ENCODE measurements at regions not wholly inside any gene's neighbourhood (a gene's known extent, or its start where the extent isn't known, plus 50 kb on each side); places are given as distances from the start of the nearest gene placed in this dataset.

DNA sequence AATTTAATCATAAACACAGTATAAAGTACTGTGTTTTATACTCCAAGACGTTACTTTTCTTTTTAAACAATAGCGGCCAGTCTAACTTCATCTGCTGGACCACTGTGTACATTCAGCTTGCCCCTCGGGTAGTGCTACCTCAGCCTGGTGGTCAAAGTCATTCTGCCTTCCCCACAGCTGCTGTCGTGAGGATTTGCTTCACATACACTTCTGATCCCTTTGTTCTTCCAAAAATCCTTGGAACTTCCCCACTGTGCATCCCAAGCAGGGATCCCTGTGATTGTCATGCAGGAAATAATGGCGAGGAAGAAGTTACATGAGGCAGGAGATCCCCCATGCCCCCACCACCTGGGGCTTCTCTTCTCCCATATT lies 234.9 kb upstream of the STARD13 start:
- DNase-seq, result no peak

- DNase-seq, result peak; percentile 31
Observed at GRCh38 chr13:33524086-33524485, 238.5 kb upstream of the STARD13 start.

DNA sequence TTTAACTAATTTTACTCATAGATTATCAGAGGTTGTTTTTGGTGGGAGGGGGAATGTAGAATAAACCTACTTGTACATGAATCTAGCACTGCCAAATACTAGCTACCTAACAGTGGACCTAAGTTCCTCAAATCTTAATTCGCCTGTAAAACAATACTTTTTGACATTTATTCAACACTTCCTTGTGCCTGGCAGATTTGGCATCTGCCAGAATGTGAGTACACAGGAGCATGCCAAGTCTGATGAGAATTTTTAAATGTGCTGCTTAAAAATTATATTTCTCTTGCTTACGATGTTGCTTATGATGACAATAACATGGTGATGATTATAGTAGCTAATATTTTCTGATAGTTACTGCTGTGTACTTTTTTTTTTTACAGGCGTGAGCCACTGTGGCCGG lies 240.2 kb upstream of the STARD13 start:
- DNase-seq, result no peak

DNA sequence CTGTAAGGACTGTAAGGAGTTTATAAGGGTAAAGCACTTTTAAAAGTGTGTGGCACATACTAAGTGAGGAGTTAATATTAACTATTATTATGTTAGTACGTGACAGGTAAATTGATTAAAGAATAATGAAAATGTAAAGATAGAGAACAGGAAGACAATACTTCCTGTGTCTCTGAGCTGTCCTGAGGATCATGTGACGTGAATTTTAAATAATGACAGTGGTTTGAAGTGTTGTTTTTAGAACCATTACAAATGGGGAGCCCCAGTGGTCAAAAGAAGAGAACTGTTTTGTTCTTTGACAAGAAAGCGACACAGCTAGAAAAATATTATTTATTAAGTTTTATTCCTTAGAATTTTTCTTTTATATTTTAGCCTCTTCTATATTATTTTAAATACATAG lies 241.2 kb upstream of the STARD13 start:
- no peak for DNase-seq

DNA sequence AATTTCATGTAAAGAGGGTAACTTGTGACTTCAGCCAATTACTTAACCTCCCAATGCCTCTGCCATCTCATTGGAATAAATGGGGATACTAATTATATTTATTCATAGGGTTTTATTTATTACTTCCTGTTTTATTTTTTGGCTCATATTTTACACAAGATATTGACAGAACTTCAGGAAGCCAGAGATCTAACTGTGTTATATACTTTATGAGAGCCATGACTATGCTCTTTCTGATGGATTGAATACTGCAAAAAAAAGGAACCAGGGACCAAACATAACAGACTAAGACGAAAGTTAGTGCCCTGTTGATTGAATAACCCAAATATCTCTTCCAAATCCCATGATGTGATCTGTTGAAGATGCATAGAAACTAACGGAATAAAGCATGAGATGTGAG lies 243.3 kb upstream of the STARD13 start:
- DNase-seq, result no peak

- DNase-seq, result no peak
Observed at GRCh38 chr13:33531484-33531883, 245.9 kb upstream of the STARD13 start.

DNA sequence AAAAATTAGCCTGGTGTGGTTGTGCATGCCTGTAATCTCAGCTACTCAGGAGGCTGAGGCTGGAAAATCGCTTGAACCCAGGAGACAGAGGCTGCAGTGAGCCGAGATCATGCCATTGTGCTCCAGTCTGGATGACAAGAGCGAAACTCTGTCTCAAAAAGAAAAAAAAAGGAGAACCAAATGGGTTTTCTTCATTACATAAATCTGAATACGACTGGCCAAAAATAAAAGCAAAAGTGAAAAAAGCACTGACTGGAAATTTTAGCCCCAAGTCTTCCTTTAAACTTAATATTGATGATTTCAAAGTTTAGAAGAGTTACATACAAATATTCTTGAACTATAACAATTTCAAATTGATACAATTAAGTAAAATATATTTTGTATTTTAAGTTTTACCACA lies 249.5 kb upstream of the STARD13 start:
- DNase-seq, result no peak

DNA sequence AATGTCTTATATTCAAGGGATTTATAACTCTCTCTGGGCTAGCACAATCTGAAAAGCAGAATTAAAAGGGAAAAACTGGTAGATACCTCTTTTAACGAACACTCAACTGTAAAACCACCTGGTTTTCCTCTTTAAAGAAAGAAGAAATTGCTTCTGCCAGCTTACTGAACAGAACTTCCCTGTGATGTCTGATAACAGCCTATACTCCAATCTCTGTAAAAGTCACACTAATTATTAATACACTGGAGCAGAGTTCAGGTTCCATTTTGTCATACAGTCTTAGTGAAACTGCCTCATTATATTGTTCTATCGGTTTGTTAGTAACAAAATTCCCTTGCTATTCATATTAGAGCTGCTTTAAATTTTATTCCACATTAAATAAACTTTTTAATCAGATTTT lies 251.0 kb upstream of the STARD13 start:
- DNase-seq, result no peak

DNA sequence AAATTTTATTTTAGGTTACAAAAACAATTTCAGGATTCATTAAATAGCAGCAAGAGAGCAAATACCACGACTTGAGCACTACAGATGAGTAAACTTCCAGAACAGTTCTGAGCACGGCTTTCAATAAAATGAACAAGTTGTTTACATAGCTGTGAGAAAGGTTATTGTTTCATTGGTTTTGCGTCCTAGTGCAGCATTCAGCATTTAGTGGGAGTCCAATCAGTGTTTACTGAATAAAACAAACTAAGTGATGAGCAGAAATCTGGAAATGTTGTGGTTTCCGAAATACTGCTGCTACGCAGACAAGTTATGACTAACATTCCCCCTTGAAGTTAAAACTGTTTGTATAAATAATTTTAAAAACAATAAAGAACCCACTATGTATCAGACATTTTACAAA lies 251.5 kb upstream of the STARD13 start:
- no peak for DNase-seq

DNA sequence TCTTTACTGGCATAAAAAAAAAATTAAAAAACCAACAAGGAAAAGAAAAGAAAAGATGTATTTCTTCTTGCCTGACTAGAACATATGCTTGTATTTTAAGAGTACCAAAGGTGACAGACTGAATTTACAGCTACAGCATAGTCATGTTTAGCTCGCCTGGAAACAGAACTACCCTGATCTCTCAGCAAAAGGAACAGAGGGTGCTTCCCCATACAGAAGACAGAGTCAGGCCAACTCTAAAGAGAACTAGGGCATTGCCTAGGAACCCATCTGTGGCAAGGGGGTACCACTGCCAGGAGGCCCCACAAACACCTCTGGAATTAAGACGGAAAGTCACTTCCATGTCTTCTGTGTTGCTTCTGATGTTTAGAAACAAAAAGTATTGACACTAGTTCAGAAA lies 252.1 kb upstream of the STARD13 start:
- DNase-seq, result no peak

GRCh38 chr13:33541456-33541855 lies 255.9 kb upstream of the STARD13 start:
- no peak for DNase-seq

DNA sequence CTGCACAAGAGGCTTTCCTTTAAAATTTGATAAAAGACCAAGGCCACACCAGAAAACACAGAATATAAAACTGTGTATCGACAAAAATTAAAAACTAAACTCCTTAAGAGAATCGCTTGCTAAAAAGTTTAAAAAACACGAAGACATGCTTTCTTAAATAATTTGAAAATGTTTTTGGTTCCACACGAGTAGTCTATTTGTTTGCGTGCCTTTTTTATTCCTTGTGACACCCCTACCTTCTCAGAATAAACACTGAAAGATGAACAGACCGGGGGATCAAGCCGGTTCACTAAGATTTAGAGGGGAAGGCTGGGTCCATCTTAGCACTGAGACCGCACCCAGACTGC lies 256.4 kb upstream of the STARD13 start:
- DNase-seq, result no peak

DNA sequence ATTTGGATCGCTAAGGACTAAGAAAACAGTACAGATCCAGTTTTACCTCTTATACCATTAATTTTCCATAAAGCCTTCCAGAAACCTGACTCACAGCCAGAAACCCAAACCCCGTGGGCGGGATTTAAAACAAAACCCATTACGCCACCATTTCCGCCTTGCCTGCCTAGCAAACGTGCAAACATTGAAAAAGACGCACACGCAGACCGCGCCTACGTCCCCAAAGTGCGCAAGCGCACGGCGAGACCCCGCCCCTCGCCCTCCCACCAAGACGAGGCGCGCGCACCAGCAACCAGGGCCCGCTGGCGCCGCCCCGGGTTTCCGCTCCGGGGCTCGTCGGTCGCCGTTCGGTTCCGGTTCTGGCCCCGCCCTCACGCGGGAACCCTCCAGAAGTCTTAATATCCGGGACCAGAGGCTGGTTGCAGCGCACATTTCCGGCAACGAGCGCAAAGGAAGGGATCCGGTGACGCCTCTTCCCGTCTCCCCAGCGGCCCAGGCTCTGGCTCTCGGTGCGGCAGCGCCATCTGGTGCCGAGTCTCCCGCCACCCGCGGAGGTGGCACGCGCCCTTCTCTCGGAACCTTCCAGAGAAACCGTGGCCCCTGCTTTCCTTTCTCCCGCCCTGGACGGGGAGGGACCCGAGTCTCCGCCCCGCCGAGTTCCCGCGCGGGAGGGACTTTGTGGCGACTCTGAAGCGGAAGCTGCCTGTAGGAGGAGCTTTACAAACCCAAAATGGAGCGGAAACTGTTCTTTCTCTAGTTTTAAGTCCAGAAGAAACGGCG lies 256.9 kb upstream of the STARD13 start:
- peak; percentile 99 for DNase-seq

GRCh38 chr13:33543089-33543459 lies 257.5 kb upstream of the STARD13 start:
- DNase-seq, result no peak

GRCh38 chr13:33543631-33544265 lies 258.2 kb upstream of the STARD13 start:
- DNase-seq, result no peak

GRCh38 chr13:33544308-33544707 lies 258.8 kb upstream of the STARD13 start:
- DNase-seq, result no peak

DNA sequence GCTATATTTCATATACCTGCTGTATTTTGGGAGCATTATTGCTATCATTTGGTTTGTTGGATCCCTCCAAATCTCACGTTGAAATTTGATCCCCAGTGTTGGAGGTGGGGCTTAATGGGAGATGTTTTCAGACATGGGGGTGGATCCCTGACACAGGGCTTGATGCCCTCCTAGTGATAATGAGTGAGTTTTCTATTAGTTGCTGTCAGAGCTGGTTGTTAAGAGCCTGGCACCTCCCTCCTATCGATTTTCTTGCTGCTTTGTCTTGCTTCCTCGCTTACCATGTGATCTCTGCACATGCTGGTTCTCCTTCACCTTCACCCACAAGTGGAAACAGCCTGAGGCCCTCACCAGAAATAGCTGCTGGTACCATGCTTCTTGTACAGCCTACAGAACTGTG lies 259.9 kb upstream of the STARD13 start:
- no peak for DNase-seq

- DNase-seq, result no peak
Observed at GRCh38 chr13:33547035-33547434, 261.5 kb upstream of the STARD13 start.

DNA sequence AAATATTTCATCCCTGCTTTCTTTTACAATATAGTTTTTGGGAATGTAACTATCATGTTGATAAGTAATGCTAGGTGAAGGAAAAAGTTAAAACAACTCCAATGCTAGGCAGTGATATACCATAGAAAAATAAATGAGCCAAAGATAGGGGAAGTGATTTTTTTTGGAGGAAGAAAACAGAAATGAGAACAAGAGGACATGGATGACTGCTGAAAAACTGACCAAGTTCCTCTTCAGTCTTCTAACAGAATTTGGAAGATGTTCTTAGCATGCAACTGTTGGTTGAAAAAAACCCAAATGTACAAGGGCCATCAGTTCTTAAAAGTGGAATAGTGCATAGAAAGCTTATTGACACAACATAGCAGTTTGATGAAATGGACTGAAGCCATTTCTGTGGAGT lies 262.5 kb upstream of the STARD13 start:
- no peak for DNase-seq

- DNase-seq, result no peak
Observed at GRCh38 chr13:33550276-33550675, 264.7 kb upstream of the STARD13 start.

- DNase-seq, result no peak
Observed at GRCh38 chr13:33550885-33551284, 265.3 kb upstream of the STARD13 start.

GRCh38 chr13:33554919-33555791 lies 262.8 kb upstream of the RFC3 start:
- no peak for DNase-seq

DNA sequence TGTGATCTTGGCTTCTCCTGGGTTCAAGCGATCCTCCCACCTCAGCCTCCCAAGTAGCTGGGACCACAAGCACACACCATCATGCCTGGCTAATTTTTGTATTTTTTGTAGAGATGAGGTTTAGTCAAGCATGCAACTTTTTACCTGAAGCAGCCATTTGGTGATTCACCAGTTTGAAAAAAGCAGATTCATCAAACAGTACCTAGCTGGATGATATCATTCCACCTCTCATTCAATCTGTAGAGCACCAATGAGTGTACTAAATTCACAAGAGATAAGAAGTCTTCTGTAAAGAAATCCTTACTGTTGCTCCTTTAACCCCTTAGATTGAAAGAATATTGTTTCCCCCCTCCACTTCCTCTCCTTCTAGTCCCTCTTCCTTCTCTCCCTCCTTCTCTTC lies 261.1 kb upstream of the RFC3 start:
- DNase-seq, result no peak

GRCh38 chr13:33560726-33561125 lies 257.2 kb upstream of the RFC3 start:
- no peak for DNase-seq
